Mammary epithelial cell (primary cell): ENCODE measurements at regions not wholly inside any gene's neighbourhood (a gene's known extent, or its start where the extent isn't known, plus 50 kb on each side); places are given as distances from the start of the nearest gene placed in this dataset.

Experiments used
- EZH2 ChIP-seq: IDR thresholded peaks from 2 replicates; pipeline ENCODE4 v1.6.1; 2012; ENCODE audit warnings: low read length, inconsistent platforms, borderline replicate concordance
- TF ChIP-seq, protein P1 (sequence below), 2 donors: IDR thresholded peaks in 1 of 2; conservative IDR thresholded peaks in 1 of 2; 2 replicates each; pipeline ENCODE4 v1.5.1; 2011 to 2012; ENCODE audit warnings: inconsistent platforms in 2 of 2, low read length in 2 of 2, mild to moderate bottlenecking in 2 of 2, control low read depth in 1 of 2, low read depth in 1 of 2; ENCODE audit not compliant: insufficient read depth in 1 of 2; ENCODE audit errors: extremely low read depth in 1 of 2

DNA sequence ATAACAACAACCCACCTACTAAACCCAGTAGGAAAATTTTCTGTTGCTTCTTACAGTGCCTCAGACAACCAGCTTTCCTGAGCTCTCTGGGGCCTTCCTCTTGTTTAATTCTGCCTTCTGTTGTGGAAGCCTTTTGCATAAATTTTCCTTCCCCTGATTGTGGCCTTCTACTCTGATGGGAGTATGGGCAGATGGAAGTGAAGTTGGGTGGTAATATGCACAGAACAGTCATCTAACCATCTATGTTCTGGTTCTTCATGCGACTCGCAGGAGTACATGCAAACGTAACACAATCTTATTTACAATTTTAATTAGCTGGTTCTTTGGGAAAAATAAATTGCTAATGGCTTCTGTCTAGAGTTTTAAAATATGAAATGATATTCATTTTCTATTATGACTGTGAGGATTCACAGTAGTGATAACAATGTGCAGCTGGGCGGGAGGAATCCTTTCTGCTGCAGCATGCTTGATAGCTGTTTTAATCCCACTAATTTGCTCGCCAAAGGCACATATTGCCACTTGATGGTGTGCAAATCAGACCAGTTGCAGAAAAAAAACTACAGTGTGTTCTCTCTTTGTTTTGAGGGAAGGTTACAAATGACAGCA lies 311.5 kb upstream of the ROPN1 start:
- TF ChIP-seq EZH2: no peak
- TF ChIP-seq, protein P1, sequence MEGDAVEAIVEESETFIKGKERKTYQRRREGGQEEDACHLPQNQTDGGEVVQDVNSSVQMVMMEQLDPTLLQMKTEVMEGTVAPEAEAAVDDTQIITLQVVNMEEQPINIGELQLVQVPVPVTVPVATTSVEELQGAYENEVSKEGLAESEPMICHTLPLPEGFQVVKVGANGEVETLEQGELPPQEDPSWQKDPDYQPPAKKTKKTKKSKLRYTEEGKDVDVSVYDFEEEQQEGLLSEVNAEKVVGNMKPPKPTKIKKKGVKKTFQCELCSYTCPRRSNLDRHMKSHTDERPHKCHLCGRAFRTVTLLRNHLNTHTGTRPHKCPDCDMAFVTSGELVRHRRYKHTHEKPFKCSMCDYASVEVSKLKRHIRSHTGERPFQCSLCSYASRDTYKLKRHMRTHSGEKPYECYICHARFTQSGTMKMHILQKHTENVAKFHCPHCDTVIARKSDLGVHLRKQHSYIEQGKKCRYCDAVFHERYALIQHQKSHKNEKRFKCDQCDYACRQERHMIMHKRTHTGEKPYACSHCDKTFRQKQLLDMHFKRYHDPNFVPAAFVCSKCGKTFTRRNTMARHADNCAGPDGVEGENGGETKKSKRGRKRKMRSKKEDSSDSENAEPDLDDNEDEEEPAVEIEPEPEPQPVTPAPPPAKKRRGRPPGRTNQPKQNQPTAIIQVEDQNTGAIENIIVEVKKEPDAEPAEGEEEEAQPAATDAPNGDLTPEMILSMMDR (conservative IDR thresholded peaks at IDR 0.05 in 1 of 2, IDR thresholded peaks at IDR 0.05 in 1 of 2; ENCODE audit: extremely low read depth in 1 of 2, insufficient read depth in 1 of 2, low read depth in 1 of 2, low read length in 2 of 2): no peak
